Adrenal gland (tissue), 9 donors: ENCODE measurements at regions not wholly inside any gene's neighbourhood (a gene's known extent, or its start where the extent isn't known, plus 50 kb on each side); places are given as distances from the start of the nearest gene placed in this dataset.
A peak's percentile ranks its signal among the peaks of the same experiment; 100 is the strongest.

ENCODE experiments used
- DNase-seq, 7 donors: peaks; one replicate each; pipeline ENCODE4 v3.0.0-alpha.2; 2019 to 2020
- H3K27ac ChIP-seq, 5 donors: fragments of 200-600 bp; sonication (generic) in 4 of 5; 1 replicate in 3 of 5; 2 replicates in 2 of 5; pipeline versions ENCODE4 v1.5.1 to v1.8.0; 2016 to 2020; ENCODE audit warnings: mild to moderate bottlenecking in 1 of 5
- H3K27me3 ChIP-seq: fragments of 200-600 bp; 2 replicates; pipeline ENCODE4 v1.8.0; 2021
- H3K36me3 ChIP-seq, 2 donors: fragments of 200-600 bp; replicated peaks in 1 of 2; 1 replicate in 1 of 2; 2 replicates in 1 of 2; pipeline versions ENCODE4 v1.5.1 to v1.8.0; 2018 to 2022
- H3K4me1 ChIP-seq, 2 donors: fragments of 200-600 bp; replicated peaks in 1 of 2; 1 replicate in 1 of 2; 2 replicates in 1 of 2; pipeline versions ENCODE4 v1.5.1 to v1.8.0; 2018 to 2021
- H3K4me3 ChIP-seq, 4 donors: fragments of 200-600 bp; sonication (generic) in 3 of 4; one replicate each; pipeline ENCODE4 v1.5.1; 2016 to 2018
- H3K9me3 ChIP-seq, 3 donors: fragments of 200-600 bp; sonication (generic) in 1 of 3; replicated peaks in 1 of 3; 1 replicate in 2 of 3; 2 replicates in 1 of 3; pipeline versions ENCODE4 v1.5.1 to v1.8.0; 2016 to 2021
- CTCF ChIP-seq, 6 experiments: fragments of 450-650 bp in 4 of 6; fragments of 200-600 bp in 2 of 6; sonication (generic) in 1 of 6; IDR thresholded peaks; 1 replicate in 5 of 6; 2 replicates in 1 of 6; pipeline versions ENCODE4 v1.5.1 to v1.8.0; 2016 to 2021; ENCODE audit warnings: antibody characterized with exemption in 6 of 6, mild to moderate bottlenecking in 2 of 6, moderate library complexity in 1 of 6
- POLR2A ChIP-seq, 2 donors: fragments of 450-650 bp; IDR thresholded peaks; one replicate each; pipeline ENCODE4 v1.6.1; 2017; ENCODE audit warnings: antibody characterized with exemption in 2 of 2, mild to moderate bottlenecking in 2 of 2, moderate library complexity in 1 of 2
- WGBS, 4 donors: extraction: QIAGEN DNeasy Blood & Tissue Kit in 2 of 4; methylation state at CpG; one replicate each; pipeline versions ENCODE4 v1.1.5 to v1.1.7; 2013 to 2017; 5-methylcytosine and 5-hydroxymethylcytosine counted together
- intact Hi-C, 2 donors: fragments of 100-400 bp; cut with DNase I; formaldehyde crosslinking; loops; one replicate each; pipeline versions ENCODE4 v1.14.1 to v1.15.0; 2022 to 2023
- donor health status: healthy with polysubstance abuse.
- donor health status: Bipolar disorder and iron deficiency.
- donor health status: DM: yes; HTN: yes; CAD: no.
- donor health status: DM: no; HTN: no; CAD: no.
- donor health status: DM: no; HTN: no; CAD: no.

- no peaks in the 10 kb centered on the region for H3K27me3 ChIP-seq
- peaks cover 0 to 24% of the 10 kb centered on the region in 2 donors for H3K4me1 ChIP-seq
- H3K27ac ChIP-seq: peak overlapping the region in 3 of 5 donors; percentile 41 to 93 (median 65)
- TF ChIP-seq CTCF (IDR thresholded peaks at IDR 0.05) (no peak), POLR2A (IDR thresholded peaks at IDR 0.05) (no peak)
- intact Hi-C loops: no loop called here
- H3K9me3 ChIP-seq: no peaks in the 10 kb centered on the region
- H3K36me3 ChIP-seq: no peaks in the 10 kb centered on the region
- H3K4me3 ChIP-seq: no peak overlapping the region
- no peak for DNase-seq
- WGBS, 4 donors: 45 to 80% (median 60%) methylated on average over 1 of the region's 1 CpG
These were observed 131.2 kb downstream of the IRS2 start for GRCh38 chr13:109655206-109655600.

GRCh38 chr13:109654341-109655205 is 131.8 kb downstream of the IRS2 start:
- H3K4me3 ChIP-seq: no peak overlapping the region
- H3K9me3 ChIP-seq: no peaks in the 10 kb centered on the region
- H3K27me3 ChIP-seq: no peaks in the 10 kb centered on the region
- peak in 1 of 7 donors; percentile 9 for DNase-seq
- no peaks in the 10 kb centered on the region for H3K36me3 ChIP-seq
- H3K4me1 ChIP-seq: peaks cover 0 to 24% of the 10 kb centered on the region in 2 donors
- TF ChIP-seq CTCF (IDR thresholded peaks at IDR 0.05) (no peak), POLR2A (IDR thresholded peaks at IDR 0.05) (no peak)
- peak overlapping the region in 2 of 5 donors; percentile 22 to 93 for H3K27ac ChIP-seq
- intact Hi-C loops: no loop called here
- WGBS, 4 donors: 70 to 72% (median 72%) methylated on average over 17 of the region's 17 CpGs

- TF ChIP-seq CTCF (IDR thresholded peaks at IDR 0.05): no peak
- no peak for TF ChIP-seq POLR2A (IDR thresholded peaks at IDR 0.05)
- intact Hi-C loops: no loop called here
- no peak for DNase-seq
- H3K36me3 ChIP-seq: no peaks in the 10 kb centered on the region
- H3K27ac ChIP-seq: peak overlapping the region in 1 of 5 donors; percentile 69
- no peak overlapping the region for H3K4me3 ChIP-seq
- peaks cover 0 to 21% of the 10 kb centered on the region in 2 donors for H3K4me1 ChIP-seq
- H3K9me3 ChIP-seq: no peaks in the 10 kb centered on the region
- no peaks in the 10 kb centered on the region for H3K27me3 ChIP-seq
- WGBS, 4 donors: 57 to 75% (median 61%) methylated on average over 3 of the region's 3 CpGs
These were observed 133.9 kb downstream of the IRS2 start for GRCh38 chr13:109652531-109652930.

- WGBS, 4 donors: 63 to 79% (median 72%) methylated on average over 6 of the region's 6 CpGs
- H3K36me3 ChIP-seq: no peaks in the 10 kb centered on the region
- DNase-seq: peak in 1 of 7 donors; percentile 15
- no peaks in the 10 kb centered on the region for H3K27me3 ChIP-seq
- H3K27ac ChIP-seq: peak overlapping the region in 1 of 5 donors; percentile 69
- TF ChIP-seq CTCF (IDR thresholded peaks at IDR 0.05): no peak
- no peak for TF ChIP-seq POLR2A (IDR thresholded peaks at IDR 0.05)
- H3K9me3 ChIP-seq: no peaks in the 10 kb centered on the region
- no peak overlapping the region for H3K4me3 ChIP-seq
- peaks cover 0 to 15% of the 10 kb centered on the region in 2 donors for H3K4me1 ChIP-seq
- intact Hi-C loops: no loop called here
These were observed 134.5 kb downstream of the IRS2 start for GRCh38 chr13:109651854-109652253.
